Ramos (cell line): ENCODE measurements at regions not wholly inside any gene's neighbourhood (a gene's known extent, or its start where the extent isn't known, plus 50 kb on each side); places are given as distances from the start of the nearest gene placed in this dataset.

ENCODE experiments used
- in situ Hi-C: fragments of 300-500 bp; cut with MboI; formaldehyde crosslinking; loops from one replicate; pipeline ENCODE4 v1.14.3; 2022; ENCODE audit warnings: low sequenced_read_pairs; ENCODE audit not compliant: unreplicated experiment

DNA sequence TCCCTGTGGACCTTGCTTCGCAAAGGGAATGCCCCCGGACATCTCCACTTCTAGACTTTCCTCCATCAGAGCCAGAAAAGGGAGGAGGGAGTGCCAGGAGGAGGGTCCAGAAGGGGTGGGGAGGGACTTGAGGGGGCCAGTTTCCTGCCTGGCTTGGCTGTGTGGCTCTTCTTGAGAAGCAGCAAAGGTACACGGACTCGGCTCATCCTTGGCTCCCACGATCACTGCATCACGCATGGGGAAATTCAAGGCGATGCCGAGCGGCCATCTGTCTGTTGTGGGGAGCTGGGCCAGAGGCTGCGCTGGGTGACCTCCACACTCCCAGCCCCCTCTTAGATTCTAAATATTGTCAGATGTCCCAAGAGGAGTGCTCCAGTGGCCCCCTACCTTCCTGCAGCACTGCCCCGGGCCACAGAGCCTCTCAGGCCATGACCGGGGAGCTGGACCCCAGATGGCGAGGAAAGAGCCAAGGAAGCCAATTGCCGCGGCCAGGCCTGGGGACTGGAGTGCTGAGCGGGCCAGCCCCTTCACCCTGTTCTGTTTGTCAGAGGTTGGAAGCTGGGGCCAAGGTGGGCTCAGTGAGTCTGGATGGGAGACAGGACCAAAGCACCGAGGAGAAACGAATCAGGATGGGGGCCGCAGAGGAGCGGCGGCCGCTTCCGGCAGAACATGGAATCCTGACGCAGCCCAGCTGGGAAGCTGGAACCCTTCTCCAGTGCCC lies 104.5 kb downstream of the RBFOX3 start:
- in situ Hi-C loops = no loop called here

DNA sequence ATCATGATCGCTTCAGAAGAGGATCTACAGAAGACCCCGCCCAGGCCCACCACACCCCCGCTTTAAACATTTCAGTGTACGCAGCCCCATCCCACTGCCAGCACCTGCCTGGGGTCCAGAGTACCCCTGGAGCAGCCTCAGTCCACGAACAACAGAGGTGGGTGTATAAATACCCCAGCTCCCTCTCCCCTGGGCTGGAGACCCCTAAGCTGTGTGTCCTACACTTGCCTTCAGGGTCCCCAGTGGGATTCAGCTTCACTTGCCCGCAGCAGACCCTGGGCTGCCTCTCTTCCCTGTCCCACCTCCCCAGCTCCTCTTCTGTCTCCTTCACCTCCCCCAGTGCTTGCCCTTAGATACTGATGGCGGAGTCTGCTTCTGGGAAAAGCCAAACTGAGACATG lies 105.7 kb downstream of the RBFOX3 start:
- in situ Hi-C loops = no loop called here

DNA sequence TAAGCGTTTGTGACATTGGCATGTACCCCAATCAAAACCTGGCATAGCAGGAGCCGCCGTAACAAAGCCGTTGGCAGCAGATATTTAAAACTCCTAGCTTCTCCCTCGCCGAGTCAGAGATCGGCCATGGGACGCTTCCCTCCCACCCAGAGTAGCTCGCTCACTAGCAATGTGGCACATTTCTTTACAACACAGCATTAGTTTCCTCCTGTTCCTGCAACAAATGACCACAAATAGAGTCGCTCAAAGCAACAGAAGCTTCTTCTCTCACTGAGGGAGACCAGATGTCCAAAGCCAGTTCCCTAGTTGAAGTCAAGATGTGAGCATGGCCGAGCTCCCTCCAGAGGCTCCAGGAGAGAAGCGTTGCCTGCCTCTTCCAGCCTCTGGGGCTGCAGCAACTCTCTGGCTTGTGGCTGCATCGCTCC lies 106.7 kb downstream of the RBFOX3 start:
- in situ Hi-C loops = no loop called here

- in situ Hi-C loops = no loop called here
Observed at GRCh38 chr17:79503126-79503839, 107.6 kb downstream of the RBFOX3 start.

GRCh38 chr17:79501910-79502309 lies 108.9 kb downstream of the RBFOX3 start:
- in situ Hi-C loops = no loop called here

- in situ Hi-C loops = no loop called here
Observed at GRCh38 chr17:79500745-79501618, 109.9 kb downstream of the RBFOX3 start.

- in situ Hi-C loops = no loop called here
Observed at GRCh38 chr17:79498854-79499253, 112.0 kb downstream of the RBFOX3 start.

DNA sequence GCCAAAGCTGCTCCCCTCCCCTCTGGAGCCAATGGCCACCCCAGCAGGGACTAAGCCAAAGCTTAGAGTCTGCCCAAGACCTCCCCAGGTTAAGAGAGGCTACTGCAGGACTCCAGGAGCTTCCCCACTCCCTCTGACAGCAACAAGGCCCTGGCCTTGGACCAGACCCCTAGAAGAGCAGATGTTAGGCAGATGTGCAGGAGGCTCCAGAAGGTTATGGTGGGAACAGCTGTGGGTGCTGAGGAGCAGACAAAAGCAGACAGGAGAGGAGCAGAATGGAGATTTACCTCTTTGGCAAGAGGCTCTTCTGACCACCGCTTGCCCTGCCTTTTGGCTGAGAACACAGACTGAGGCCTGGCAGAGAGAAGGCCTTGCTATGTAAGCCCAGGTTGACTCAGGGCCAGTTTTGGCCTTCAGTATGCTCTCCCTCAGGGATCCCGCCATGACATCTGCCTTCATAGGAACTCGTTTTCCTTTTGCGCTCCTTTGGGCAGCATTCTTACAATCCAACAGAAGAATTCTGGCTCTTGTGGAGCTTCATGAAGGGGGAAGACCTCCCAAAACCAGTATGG lies 113.0 kb downstream of the RBFOX3 start:
- in situ Hi-C loops = no loop called here

DNA sequence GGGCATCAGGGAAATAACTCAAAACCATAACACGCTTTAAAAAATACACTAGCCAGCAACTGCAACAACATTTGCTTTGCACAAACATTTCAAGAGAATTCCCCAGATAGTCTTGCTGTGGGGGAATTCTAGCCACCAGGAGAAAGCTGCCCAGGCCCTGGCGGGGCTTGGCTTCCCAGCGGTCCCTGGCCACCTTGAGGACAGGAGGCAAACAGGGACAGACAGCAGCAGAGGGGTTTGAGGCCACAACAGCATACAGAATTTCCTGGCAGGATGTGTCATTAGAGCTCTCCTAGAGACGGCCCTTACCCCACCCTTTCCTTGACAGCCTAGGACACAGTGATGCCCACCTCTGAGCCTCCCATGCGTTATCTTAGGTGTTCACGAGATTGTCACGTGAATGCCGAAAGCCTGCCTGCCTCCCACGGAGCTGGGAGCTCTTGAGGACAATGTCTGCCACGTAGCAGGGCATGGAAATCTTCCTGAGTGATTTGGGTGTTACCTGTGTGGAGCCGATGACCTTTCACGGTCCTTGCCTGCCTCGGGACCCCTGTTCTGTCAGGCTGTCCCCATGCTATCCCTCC lies 114.3 kb downstream of the RBFOX3 start:
- in situ Hi-C loops = no loop called here

- in situ Hi-C loops = no loop called here
Observed at GRCh38 chr17:79495665-79496064, 115.2 kb downstream of the RBFOX3 start.

- in situ Hi-C loops = no loop called here
Observed at GRCh38 chr17:79491006-79491405, 119.8 kb downstream of the RBFOX3 start.

GRCh38 chr17:79490530-79490929 lies 120.3 kb downstream of the RBFOX3 start:
- in situ Hi-C loops = no loop called here

DNA sequence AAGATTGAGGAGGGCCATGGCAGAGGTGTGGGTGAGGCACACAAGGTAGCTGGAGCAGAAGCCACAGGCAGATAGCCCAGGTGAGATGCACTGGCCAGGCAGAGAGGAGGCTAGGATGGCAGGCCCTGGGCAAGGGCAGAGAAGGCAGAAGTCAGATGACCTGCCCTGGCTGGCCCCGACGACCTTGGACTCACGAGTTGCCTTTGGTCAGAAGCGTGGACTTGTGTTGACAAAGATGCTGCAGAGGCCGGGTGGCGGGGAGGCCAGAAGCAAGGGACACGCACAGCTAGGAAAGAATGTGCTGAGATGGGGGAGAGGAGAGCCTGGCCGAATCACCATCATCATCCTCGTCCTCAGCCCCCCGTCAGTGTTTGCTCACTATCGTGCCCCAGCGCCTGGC lies 123.7 kb downstream of the RBFOX3 start:
- in situ Hi-C loops = no loop called here

DNA sequence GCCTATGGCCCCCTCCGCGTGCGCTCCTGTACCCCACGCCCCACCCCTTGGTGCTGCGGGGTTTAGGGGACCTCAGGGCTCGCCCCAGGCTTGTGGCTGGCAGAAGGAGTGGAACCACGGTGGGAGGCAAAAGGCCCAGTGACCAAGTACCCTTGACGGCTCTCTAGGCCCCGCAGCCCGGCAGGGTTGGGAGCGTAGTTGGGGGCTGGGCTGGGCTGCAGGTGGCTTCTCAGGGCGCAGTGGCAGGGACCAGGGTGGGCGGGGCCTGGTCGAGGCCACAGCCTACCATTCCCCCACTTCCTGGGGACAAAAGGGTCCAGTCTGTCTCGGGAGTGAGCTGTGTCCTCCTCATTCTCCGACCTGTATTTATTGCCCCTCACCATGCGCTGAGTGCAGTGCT lies 124.9 kb downstream of the RBFOX3 start:
- in situ Hi-C loops = no loop called here

DNA sequence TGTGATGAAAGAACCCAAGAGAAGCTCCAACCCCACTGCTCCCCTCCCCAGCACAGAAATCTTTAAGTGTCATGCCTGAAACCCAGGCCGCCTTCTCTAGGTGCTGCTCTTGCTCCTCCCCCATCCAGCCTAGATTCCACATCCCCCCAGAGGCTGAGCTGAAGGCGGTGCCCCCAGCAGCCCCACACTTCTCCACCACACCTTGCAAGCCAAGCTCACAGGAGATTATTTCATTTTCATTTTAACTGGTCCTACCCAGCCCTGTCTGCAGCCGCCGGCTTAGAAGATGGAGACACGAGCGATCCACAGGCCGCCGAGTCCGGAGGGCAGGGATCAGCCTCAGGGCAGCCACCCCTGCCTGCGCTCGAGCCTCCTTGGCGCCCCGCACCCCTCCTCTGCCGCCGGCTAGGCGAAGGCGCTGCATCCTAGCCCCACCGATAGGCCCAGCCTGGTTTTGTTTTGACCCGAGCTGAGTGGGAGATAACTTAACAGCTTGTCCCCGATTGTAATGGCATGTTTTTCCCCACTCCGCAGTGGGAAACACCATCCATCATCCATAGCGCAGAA lies 125.3 kb downstream of the RBFOX3 start:
- in situ Hi-C loops = no loop called here

DNA sequence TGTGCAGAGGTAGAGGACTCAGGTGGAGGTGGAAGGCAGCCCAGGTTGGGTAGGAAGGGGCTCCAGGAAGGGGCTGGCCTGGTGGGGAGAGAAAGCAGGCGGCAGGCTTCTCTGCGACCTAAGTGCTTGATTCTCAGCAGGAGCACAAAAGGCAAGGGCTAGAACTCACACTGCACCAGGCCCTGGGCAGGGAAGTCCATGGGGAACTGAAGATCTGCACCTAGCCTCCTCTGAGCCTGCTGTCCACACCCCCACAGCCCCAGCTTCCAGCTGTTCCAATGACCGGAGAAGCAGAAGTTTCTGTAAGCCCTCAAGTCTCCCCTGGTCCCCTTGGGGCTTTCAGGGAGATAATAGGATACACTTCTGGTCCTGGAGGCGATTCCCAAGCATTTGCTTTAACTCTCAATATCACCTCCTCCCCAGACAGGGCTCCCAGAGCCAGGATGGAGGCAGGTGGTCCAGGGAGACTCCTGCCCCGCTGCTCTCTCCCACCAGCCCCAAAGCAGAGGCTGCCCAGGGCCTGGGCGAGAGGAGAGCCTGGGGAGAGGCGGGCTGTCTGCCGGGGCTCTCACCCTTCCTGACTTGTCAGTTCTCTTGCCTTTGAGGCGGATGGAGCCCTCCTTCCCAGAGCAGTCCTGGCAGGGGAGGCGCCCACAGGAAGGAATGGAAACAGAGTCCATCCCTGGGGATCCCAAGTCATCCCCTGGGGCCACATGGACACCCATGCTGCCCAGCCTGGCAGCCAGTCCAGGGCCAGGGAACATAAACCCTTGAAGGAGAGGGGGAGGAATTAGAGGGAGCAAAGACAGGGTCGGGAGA lies 126.0 kb downstream of the RBFOX3 start:
- in situ Hi-C loops = no loop called here

DNA sequence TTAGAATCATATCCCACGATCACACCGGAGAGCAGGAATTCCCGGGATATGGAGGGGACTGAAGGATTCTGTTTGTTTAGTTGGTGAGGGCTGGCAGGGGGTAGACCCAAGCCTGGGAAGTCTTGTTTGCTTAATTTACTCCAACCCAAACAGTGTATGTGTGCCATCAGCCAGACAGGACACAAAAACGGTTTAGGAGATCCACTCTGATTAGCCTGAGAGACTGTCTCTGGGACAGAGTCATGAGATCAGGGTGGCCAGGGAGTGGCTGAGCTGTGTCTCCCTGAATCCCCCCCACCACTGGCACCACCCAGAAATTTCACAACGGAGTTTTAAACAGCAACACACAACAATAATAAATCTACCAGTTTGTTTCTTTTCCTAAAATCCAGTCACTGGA lies 127.0 kb downstream of the RBFOX3 start:
- in situ Hi-C loops = no loop called here

GRCh38 chr17:79482727-79483521 lies 127.9 kb downstream of the RBFOX3 start:
- in situ Hi-C loops = no loop called here
